NCI-H1048 (cell line): ENCODE measurements at regions not wholly inside any gene's neighbourhood (a gene's known extent, or its start where the extent isn't known, plus 50 kb on each side); places are given as distances from the start of the nearest gene placed in this dataset.
"Not testable (repeated sequence)": the region's sequence is repeated elsewhere in the genome, so short reads cannot be mapped to it uniquely, and the experiment has no call there.

ENCODE experiments used
- DNase-seq: peaks from one replicate; lab custom pipeline; 2025; lab: John Stamatoyannopoulos, UW

DNA sequence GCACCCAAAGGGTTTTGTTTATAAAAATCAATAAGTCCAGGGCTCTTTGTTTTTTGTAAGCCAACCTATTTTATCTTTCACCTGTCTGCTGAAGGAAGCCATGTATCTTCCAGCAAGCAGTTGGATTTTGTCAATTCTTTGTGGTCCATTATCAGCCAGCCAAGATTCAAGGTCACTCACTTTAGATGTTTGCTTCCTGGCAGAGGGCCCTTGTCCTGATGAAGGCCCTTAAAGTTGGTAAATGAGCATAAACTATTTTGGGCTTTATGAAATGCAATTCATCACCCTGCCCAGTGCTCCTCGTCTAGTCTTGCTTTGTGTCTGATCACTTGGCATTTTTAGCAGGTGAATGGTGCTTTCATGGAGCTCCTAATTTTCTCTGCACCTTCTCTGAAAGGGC lies 1004.2 kb downstream of the GRID1 start:
- no peak for DNase-seq

DNA sequence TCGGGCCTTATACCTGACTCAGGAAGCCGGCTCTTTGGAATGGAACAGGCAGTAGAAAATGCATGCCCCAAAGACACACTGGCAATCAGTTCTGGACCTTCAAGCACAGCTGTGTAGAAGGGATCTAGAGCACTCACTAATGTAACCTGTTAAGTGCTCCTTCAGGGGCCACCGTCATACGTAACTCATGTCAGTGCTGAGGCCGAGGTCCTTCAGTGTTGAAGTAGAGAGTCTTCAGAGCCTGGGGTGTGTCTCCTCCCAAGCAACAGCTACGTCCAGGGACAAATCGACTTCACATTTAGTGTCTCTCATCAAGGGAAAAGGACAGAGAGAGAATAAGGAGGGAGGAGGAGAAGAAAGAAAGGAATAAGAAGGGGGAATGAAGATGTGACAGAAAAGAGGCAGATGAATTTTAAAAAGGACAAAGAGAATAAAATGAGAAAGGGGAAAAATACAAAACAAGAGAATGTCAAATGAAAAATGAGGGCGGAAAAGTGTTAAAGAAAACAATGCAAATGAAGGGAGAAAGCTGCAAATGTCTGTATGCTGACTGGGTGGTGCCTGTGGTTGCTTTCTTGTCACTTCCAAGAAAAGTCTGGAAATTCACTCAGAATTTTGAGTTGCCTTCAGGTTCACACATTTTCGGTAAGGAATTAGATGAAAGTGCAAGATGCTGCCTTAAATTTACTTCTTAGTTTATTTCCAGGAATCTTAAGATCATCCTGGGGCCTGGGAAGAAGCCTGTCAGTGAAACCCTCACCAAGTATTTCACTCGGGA lies 989.4 kb downstream of the GRID1 start:
- DNase-seq = no peak

- no peak for DNase-seq
These were observed 987.3 kb downstream of the GRID1 start for GRCh38 chr10:85379338-85379737.

- no peak for DNase-seq
These were observed 965.5 kb downstream of the GRID1 start for GRCh38 chr10:85400981-85401695.

- no peak for DNase-seq
These were observed 964.1 kb downstream of the GRID1 start for GRCh38 chr10:85402541-85402940.

DNA sequence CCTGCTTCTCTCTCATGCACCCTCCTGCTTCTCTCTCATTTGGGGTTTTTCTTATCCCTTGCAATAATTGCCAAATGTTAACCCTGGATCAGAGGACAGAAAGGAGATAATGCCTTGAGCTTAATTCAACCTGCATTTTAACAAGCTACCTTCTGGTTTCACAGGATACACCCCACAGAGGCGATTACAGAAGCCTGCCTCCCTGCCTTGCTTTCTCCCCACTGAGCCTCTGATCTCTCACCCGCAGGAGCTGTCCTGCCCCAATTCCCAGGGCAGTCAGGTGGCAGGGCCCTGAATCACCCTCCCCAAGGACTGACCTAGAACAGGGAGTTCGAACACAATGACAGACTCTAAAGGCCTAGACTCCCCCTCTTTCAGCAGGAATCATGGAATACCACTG lies 959.5 kb downstream of the GRID1 start:
- DNase-seq = no peak

GRCh38 chr10:85408388-85408787 lies 958.2 kb downstream of the GRID1 start:
- no peak for DNase-seq

- DNase-seq = not testable (repeated sequence)
These were observed 956.0 kb downstream of the GRID1 start for GRCh38 chr10:85410586-85410985.

- DNase-seq = no peak
These were observed 953.0 kb downstream of the GRID1 start for GRCh38 chr10:85413570-85413969.

DNA sequence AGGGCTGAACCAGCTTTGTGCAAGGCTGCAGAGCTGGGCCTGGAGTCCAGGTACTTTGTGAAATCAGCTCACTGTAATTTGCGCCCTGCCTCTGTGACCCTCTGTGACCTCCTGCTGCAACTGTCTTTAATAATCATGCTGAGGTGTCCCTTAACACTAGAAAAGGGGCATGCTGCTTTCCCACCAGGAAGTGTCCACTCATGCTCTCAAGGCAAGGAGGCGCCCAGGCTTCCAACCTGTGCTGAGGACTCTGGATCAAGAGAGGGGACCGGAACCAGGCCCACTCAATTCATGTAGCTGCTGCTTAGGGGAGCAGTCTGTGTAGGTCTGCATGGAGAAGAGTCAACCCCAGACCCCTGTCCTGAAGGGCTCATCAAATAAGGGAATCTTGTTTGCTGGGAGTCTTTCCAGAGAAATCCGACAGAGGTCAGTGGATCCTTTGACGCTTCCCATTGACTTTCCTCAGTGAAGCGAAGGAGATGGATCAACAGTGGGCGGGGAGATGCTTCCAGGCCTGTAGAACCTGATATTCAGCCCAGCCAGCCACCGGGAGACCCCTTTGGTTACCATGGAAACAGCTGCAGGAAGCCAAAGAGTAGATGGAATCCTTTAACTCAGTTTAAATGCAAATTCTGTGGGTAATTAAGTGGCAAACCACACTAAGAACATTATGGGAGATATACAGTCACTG lies 945.9 kb downstream of the GRID1 start:
- DNase-seq = peak; percentile 82

- no peak for DNase-seq
These were observed 945.2 kb downstream of the GRID1 start for GRCh38 chr10:85421421-85421820.

DNA sequence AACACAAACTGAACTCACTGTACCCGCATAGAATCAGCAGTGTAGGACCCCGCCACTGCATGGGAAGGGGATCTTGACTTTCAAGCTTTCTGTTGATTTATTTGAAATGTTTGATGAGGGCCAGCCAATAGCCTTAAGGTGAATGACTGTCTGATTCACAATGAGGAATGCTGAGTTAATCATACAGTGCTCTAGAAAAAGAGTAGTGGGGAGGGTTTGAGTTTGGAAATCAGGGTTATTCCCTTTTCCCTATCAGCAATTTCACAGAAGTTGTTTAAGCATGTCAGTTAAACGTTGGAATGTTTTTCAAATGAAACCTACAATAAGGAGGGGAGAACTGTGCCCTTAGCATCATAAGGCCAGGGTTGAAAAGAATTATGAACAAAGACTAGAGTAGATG lies 937.5 kb downstream of the GRID1 start:
- no peak for DNase-seq

DNA sequence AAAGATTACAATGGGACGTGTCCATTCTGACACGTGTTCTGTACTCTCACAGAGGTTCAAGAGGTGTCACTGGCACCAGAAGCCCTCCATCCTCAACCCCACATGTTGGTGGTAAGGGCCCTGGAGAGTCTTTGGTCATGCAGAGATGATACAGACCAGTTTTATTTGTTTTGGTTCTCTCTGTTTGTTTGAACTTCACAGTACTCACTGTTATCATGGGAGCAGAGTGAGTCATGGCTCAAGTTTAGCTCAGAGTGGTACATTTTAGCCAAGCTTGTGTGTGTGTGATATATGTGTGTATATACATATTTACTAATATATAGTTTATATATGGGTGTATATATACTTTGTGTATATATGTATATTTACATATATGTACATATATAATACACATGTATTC lies 935.6 kb downstream of the GRID1 start:
- DNase-seq = no peak

- no peak for DNase-seq
These were observed 933.3 kb downstream of the GRID1 start for GRCh38 chr10:85433248-85433647.

GRCh38 chr10:85444868-85445267 lies 921.7 kb downstream of the GRID1 start:
- no peak for DNase-seq

GRCh38 chr10:85445702-85446101 lies 920.9 kb downstream of the GRID1 start:
- no peak for DNase-seq

- DNase-seq = no peak
These were observed 919.8 kb downstream of the GRID1 start for GRCh38 chr10:85446827-85447226.

GRCh38 chr10:85447690-85448089 lies 918.9 kb downstream of the GRID1 start:
- no peak for DNase-seq

DNA sequence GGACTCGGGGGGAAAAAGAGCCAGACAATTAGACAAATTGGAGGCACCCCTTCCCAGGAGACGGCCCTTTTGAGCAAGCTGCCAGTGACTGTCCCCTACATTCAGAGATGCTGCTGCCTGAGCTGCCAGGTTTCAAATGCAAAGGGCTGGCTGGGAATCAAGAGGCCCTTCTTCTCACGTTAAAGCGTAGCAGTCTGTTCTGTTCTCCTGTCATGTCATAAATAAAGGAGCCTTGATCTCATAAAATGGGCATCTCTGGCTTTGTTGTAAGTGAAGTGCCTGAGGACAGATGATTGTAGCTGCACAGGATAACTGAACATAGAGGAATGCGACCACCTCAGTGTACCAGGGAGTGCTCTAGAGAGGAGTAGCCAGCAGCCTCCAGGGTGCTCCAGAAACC lies 917.9 kb downstream of the GRID1 start:
- no peak for DNase-seq

DNA sequence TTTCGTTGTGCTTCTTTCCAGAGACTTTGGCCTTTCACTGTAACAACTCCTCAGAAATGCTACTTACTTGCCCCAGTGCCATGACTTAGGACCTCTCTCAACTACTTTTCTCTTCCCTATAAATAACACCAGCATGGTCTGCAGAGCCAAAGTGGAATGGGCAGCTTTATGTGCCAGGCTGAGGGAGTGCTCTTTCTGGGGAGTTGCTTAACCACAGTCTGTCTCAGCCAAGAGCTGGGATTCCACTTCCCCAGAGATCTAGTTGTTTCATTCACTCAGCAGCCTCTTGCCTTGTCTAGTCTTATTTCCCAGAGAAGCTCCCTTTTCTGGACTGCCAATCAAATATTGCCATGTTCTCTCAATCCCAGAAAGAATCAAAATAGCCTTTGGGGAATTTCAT lies 912.2 kb downstream of the GRID1 start:
- DNase-seq = no peak

DNA sequence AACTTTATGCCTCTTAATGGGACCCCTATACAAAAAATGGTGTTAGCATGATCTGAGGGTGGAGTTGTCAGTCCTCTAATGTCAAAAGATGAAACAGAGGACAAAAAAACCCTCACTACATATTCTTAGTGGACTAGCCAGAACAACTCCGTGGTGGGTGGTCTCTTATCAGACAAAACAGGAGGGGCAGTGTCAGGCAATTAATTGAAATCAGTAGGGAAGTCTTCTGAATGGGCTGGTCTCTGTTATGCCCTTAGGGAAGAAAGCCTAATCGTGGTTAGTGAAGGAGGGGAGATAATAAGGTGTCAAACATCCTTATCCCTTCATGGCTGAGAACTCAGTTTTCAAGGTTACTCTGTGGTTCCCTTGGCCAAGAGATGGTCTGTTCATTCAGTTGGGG lies 909.4 kb downstream of the GRID1 start:
- no peak for DNase-seq

- DNase-seq = no peak
These were observed 908.3 kb downstream of the GRID1 start for GRCh38 chr10:85458324-85458723.

GRCh38 chr10:85459906-85460305 lies 906.7 kb downstream of the GRID1 start:
- DNase-seq = no peak
